ENCODE measurements at regions not wholly inside any gene's neighbourhood (a gene's known extent, or its start where the extent isn't known, plus 50 kb on each side); places are given as distances from the start of the nearest gene placed in this dataset.
A peak's percentile ranks its signal among the peaks of the same experiment; 100 is the strongest.

DNA sequence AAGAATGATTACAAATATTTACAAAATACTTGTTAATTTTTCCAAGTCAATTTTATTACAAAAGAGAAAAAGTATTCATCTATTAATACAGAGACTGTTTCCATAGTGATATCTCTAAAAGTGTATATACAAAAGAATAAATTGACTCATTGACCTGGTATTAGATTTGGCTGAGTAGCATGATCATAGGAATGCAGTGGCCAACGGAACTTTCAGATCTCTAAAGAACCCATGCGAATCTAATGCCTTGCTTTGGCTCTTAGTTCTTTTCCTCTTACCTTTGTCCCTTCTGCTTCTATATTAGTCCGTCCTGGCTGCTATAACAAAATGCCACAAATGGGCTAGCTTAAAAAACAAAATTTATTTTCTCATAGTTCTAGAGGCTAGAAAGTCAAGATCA, 717.8 kb downstream of the TMTC2 start:
- Histone ChIP-seq H3K27ac (no peak overlapping the region), H3K27me3 (ENCODE audit: insufficient read depth, low read depth, severe bottlenecking) (no peaks in the 10 kb centered on the region), H3K9me3 (ENCODE audit: severe bottlenecking) (no peaks in the 10 kb centered on the region), H3K4me3 (ENCODE audit: low read depth, low read length) (no peak overlapping the region), H3K36me3 (no peaks in the 10 kb centered on the region)
- TF ChIP-seq, protein P1, sequence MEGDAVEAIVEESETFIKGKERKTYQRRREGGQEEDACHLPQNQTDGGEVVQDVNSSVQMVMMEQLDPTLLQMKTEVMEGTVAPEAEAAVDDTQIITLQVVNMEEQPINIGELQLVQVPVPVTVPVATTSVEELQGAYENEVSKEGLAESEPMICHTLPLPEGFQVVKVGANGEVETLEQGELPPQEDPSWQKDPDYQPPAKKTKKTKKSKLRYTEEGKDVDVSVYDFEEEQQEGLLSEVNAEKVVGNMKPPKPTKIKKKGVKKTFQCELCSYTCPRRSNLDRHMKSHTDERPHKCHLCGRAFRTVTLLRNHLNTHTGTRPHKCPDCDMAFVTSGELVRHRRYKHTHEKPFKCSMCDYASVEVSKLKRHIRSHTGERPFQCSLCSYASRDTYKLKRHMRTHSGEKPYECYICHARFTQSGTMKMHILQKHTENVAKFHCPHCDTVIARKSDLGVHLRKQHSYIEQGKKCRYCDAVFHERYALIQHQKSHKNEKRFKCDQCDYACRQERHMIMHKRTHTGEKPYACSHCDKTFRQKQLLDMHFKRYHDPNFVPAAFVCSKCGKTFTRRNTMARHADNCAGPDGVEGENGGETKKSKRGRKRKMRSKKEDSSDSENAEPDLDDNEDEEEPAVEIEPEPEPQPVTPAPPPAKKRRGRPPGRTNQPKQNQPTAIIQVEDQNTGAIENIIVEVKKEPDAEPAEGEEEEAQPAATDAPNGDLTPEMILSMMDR (IDR thresholded peaks at IDR 0.05; ENCODE audit: low read depth, low read length), result no peak
- DNase-seq, result no peak

DNA sequence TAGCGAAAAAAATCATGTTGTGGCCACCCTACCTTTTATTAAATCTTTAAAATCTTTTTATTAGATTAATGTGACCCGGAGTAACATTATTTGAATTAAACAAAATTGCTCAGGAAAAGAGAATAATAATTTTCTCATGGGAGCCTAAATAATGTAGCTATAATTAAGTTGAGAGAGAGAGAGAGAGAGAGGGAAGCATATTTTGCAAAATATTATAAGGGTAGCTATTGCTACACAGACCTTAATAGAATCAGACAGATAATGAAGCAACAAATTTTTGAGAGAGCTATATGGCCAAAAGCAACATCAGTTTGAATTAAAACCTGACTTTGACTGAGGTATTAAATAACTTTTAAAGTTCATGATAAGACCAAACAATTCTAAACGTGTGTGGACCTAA, 703.5 kb downstream of the TMTC2 start:
- Histone ChIP-seq H3K27ac (no peak overlapping the region), H3K36me3 (no peaks in the 10 kb centered on the region), H3K27me3 (ENCODE audit: insufficient read depth, low read depth, severe bottlenecking) (no peaks in the 10 kb centered on the region), H3K4me3 (ENCODE audit: low read depth, low read length) (no peak overlapping the region), H3K9me3 (ENCODE audit: severe bottlenecking) (no peaks in the 10 kb centered on the region)
- no peak for DNase-seq
- TF ChIP-seq, protein P1 (IDR thresholded peaks at IDR 0.05; ENCODE audit: low read depth, low read length), result no peak

DNA sequence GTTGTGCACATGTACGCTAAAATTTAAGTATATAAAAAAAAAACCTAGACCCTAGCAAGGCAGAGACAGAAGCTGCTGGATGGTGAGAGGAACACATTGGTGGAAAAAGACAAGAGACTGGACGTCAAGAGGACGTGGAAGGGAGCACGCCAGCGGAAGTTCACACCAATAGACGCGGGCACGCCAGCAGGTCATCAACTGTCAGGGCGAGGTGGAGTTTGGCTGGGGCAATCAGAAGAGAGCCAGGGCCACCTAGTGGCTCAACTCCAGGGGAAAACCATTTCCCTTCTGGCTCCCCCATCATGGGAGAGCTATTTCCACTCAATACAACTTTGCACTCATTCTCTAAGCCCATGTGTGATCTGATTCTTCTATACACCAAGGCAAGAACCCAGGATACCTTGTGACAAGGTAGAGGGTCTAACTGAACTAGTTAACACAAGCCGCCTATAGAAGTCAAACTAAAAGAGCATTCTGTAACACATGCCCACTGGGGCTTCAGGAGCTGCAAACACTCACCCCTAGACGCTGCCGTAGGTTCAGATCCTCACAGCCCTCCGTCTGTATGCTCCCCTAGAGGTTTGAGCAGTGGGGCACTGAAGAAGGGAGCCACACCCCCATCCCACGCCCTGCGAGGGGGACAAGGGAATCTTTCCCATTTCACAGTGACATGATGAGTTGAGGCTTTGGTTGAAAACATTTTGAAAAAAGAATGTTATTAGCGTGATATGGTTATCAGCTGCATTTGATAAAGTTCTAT, 702.7 kb downstream of the TMTC2 start:
- DNase-seq, result peak; percentile 56
- H3K9me3 ChIP-seq (ENCODE audit: severe bottlenecking), result no peaks in the 10 kb centered on the region

DNA sequence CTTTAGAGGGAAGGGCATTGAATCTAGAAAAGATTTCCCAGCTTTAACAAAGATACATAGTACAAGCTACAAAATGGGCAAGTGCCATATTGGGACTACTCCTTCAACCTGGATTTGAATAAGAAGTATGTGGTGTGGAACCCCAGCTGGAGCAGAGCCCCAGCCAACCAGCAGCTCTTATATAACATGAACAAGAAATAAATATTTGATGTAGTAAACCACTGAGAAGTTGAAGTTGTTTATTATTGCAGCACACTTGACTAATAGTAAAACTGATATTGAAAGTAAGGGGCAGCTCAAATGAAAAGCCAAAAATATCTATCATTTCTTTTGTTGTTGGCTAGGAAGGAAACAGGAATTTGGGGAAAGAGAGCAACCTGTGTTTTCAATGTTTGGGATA, 701.8 kb downstream of the TMTC2 start:
- no peak overlapping the region for H3K4me3 ChIP-seq (ENCODE audit: low read depth, low read length)
- no peaks in the 10 kb centered on the region for H3K36me3 ChIP-seq
- H3K27me3 ChIP-seq (ENCODE audit: insufficient read depth, low read depth, severe bottlenecking), result no peaks in the 10 kb centered on the region
- TF ChIP-seq, protein P1 (IDR thresholded peaks at IDR 0.05; ENCODE audit: low read depth, low read length), result no peak
- no peak for DNase-seq
- H3K27ac ChIP-seq, result no peak overlapping the region
- H3K9me3 ChIP-seq (ENCODE audit: severe bottlenecking), result no peaks in the 10 kb centered on the region

More for the DNA sequence above, 702.7 kb downstream of the TMTC2 start:
- TF ChIP-seq, protein P1 (IDR thresholded peaks at IDR 0.05; ENCODE audit: low read depth, low read length), result peak; percentile 78
- Histone ChIP-seq H3K4me3 (ENCODE audit: low read depth, low read length) (no peak overlapping the region), H3K27me3 (ENCODE audit: insufficient read depth, low read depth, severe bottlenecking) (no peaks in the 10 kb centered on the region), H3K36me3 (no peaks in the 10 kb centered on the region), H3K27ac (no peak overlapping the region)

DNA sequence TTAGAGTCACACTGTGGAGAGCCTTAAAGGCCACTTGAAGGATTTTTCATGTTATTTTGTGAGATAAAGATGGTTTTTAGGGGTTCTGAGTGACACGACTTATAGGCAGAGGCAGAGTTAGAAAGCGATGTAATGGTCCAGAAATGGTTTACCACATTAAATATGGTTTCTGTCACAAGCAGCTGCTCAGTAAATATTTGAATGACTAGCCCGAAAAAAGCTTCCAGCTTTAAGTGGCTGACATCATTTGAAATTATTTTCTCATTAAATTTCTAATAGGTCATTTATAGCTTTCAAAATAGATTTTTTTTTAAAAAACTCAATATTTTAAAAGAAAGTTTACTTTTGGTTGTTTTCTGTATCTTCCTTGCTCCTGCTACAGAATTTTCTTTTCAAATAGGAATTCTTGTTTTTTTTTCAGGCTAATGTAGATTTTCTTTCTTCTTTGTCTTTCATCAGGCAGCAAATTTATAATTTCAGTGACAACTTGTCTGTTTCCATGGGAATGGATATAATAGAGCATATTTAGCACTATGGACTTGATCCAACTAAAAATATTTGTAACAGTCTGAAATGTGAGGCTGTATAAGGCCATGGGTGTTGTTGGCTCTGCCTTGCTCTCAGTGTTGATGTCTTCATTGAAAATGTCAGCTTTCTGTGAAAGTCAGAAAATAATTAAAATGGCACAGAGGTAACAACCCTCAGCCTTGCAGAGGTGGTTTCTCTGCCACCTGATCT, 700.0 kb downstream of the TMTC2 start:
- H3K27me3 ChIP-seq (ENCODE audit: insufficient read depth, low read depth, severe bottlenecking), result no peaks in the 10 kb centered on the region
- DNase-seq, result no peak
- no peaks in the 10 kb centered on the region for H3K36me3 ChIP-seq
- no peak overlapping the region for H3K4me3 ChIP-seq (ENCODE audit: low read depth, low read length)
- no peaks in the 10 kb centered on the region for H3K9me3 ChIP-seq (ENCODE audit: severe bottlenecking)
- no peak overlapping the region for H3K27ac ChIP-seq
- TF ChIP-seq, protein P1 (IDR thresholded peaks at IDR 0.05; ENCODE audit: low read depth, low read length), result no peak

Measured in WERI-Rb-1 (cell line).